ENCODE measurements at regions not wholly inside any gene's neighbourhood (a gene's known extent, or its start where the extent isn't known, plus 50 kb on each side); places are given as distances from the start of the nearest gene placed in this dataset.

DNA sequence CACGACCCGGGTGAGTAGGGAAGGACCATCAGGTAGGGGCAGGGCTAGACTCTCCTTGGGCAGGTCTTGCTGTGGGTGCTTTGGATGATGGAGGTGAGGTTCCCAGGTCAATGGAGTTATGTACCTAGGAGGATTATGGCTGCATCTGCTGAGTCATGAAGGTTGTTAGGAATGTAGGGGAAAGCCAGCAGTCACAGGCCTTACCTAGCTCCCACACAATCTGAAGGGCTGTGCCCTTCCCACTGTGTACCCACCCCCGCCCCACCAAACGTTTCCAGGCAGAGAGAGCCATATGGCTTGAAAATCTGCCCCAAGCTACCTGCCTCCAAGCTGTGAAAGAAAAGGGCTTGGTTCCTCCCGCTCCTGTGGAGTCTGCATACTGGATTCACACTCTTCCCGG, 573.4 kb upstream of the DPPA4 start:
- TF ChIP-seq TCF12 (IDR thresholded peaks at IDR 0.05; ENCODE audit: low read depth) (no peak), REST (IDR thresholded peaks at IDR 0.05; ENCODE audit: low read depth) (no peak), TEAD4 (IDR thresholded peaks at IDR 0.05) (no peak), YY1 (IDR thresholded peaks at IDR 0.05; ENCODE audit: low read depth) (no peak), EP300 (IDR thresholded peaks at IDR 0.05; ENCODE audit: borderline replicate concordance) (no peak), CREB1 (IDR thresholded peaks at IDR 0.05; ENCODE audit: low read depth) (no peak), ZBTB7A (IDR thresholded peaks at IDR 0.05; ENCODE audit: low read depth) (no peak), FOXM1 (IDR thresholded peaks at IDR 0.05; ENCODE audit: borderline replicate concordance, low read depth) (no peak), NFIC (IDR thresholded peaks at IDR 0.05) (no peak), EGR1 (IDR thresholded peaks at IDR 0.05) (no peak)
- TF ChIP-seq, protein P1, sequence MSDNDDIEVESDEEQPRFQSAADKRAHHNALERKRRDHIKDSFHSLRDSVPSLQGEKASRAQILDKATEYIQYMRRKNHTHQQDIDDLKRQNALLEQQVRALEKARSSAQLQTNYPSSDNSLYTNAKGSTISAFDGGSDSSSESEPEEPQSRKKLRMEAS (IDR thresholded peaks at IDR 0.05) = no peak
- TF ChIP-seq, protein P2, sequence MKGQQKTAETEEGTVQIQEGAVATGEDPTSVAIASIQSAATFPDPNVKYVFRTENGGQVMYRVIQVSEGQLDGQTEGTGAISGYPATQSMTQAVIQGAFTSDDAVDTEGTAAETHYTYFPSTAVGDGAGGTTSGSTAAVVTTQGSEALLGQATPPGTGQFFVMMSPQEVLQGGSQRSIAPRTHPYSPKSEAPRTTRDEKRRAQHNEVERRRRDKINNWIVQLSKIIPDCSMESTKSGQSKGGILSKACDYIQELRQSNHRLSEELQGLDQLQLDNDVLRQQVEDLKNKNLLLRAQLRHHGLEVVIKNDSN (IDR thresholded peaks at IDR 0.05) = no peak

DNA sequence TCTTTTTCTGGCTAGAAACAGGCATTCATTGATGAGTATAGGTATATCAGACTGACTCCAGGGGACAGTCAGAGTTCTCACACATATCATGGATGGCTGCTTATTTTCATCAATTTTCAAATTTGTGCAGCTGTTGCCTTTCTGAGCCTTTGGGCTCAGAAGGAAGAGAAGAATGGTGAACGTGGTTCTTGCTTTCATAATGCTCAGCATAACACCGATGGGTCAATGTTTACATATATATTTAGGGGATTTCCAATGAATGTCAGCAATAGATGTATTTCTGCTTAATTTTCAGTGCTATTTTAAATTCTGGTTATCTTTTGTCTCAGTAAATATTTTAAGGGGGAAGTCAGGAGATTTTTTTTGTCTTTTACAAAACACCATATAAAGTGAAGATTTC, 581.4 kb upstream of the DPPA4 start:
- TF ChIP-seq TAF1 (IDR thresholded peaks at IDR 0.05; ENCODE audit: low read depth) (no peak), TEAD4 (IDR thresholded peaks at IDR 0.05) (no peak), YY1 (IDR thresholded peaks at IDR 0.05; ENCODE audit: low read depth) (no peak), FOXM1 (IDR thresholded peaks at IDR 0.05; ENCODE audit: borderline replicate concordance, low read depth) (no peak), TCF12 (IDR thresholded peaks at IDR 0.05; ENCODE audit: low read depth) (no peak), NFIC (IDR thresholded peaks at IDR 0.05) (no peak), RAD21 (IDR thresholded peaks at IDR 0.05; ENCODE audit: low read depth) (no peak), CREB1 (IDR thresholded peaks at IDR 0.05; ENCODE audit: low read depth) (no peak), CEBPB (IDR thresholded peaks at IDR 0.05) (no peak), EP300 (IDR thresholded peaks at IDR 0.05; ENCODE audit: borderline replicate concordance) (no peak), REST (IDR thresholded peaks at IDR 0.05; ENCODE audit: low read depth) (no peak), EGR1 (IDR thresholded peaks at IDR 0.05) (no peak), ZBTB7A (IDR thresholded peaks at IDR 0.05; ENCODE audit: low read depth) (no peak)
- TF ChIP-seq, protein P2 (IDR thresholded peaks at IDR 0.05) = no peak
- TF ChIP-seq, protein P1 (IDR thresholded peaks at IDR 0.05) = no peak

GRCh38 chr3:109920749-109921148, 583.4 kb upstream of the DPPA4 start:
- no peak for TF ChIP-seq TAF1 (IDR thresholded peaks at IDR 0.05; ENCODE audit: low read depth)
- TF ChIP-seq CEBPB (IDR thresholded peaks at IDR 0.05) = no peak
- no peak for TF ChIP-seq EP300 (IDR thresholded peaks at IDR 0.05; ENCODE audit: borderline replicate concordance)
- no peak for TF ChIP-seq REST (IDR thresholded peaks at IDR 0.05; ENCODE audit: low read depth)
- no peak for TF ChIP-seq EGR1 (IDR thresholded peaks at IDR 0.05)
- TF ChIP-seq YY1 (IDR thresholded peaks at IDR 0.05; ENCODE audit: low read depth) = no peak
- TF ChIP-seq, protein P2 (IDR thresholded peaks at IDR 0.05) = no peak
- no peak for TF ChIP-seq CREB1 (IDR thresholded peaks at IDR 0.05; ENCODE audit: low read depth)
- no peak for TF ChIP-seq FOXM1 (IDR thresholded peaks at IDR 0.05; ENCODE audit: borderline replicate concordance, low read depth)
- no peak for TF ChIP-seq ZBTB7A (IDR thresholded peaks at IDR 0.05; ENCODE audit: low read depth)
- TF ChIP-seq TEAD4 (IDR thresholded peaks at IDR 0.05) = no peak
- TF ChIP-seq, protein P1 (IDR thresholded peaks at IDR 0.05) = no peak

- TF ChIP-seq YY1 (IDR thresholded peaks at IDR 0.05; ENCODE audit: low read depth) (no peak), EGR1 (IDR thresholded peaks at IDR 0.05) (no peak), ZBTB7A (IDR thresholded peaks at IDR 0.05; ENCODE audit: low read depth) (no peak), TCF12 (IDR thresholded peaks at IDR 0.05; ENCODE audit: low read depth) (no peak), REST (IDR thresholded peaks at IDR 0.05; ENCODE audit: low read depth) (no peak), CREB1 (IDR thresholded peaks at IDR 0.05; ENCODE audit: low read depth) (no peak), NFIC (IDR thresholded peaks at IDR 0.05) (no peak), CEBPB (IDR thresholded peaks at IDR 0.05) (no peak), FOXM1 (IDR thresholded peaks at IDR 0.05; ENCODE audit: borderline replicate concordance, low read depth) (no peak)
- TF ChIP-seq, protein P2 (IDR thresholded peaks at IDR 0.05) = no peak
Observed at GRCh38 chr3:109921509-109921908, 584.2 kb upstream of the DPPA4 start.

Measured in Ishikawa (cell line).